Peyer's patch (tissue), 4 donors: ENCODE measurements at regions not wholly inside any gene's neighbourhood (a gene's known extent, or its start where the extent isn't known, plus 50 kb on each side); places are given as distances from the start of the nearest gene placed in this dataset.
"Not testable (repeated sequence)": the region's sequence is repeated elsewhere in the genome, so short reads cannot be mapped to it uniquely, and the experiment has no call there.

Source experiments
- DNase-seq, 3 donors: peaks; one replicate each; pipeline ENCODE4 v3.0.0-alpha.2; 2017 to 2019
- H3K27ac ChIP-seq, 4 donors: fragments of 200-600 bp; sonication (generic); one replicate each; pipeline ENCODE4 v1.5.1; 2016 to 2019
- H3K27me3 ChIP-seq, 2 donors: fragments of 200-600 bp; sonication (generic); one replicate each; pipeline ENCODE4 v1.5.1; 2019
- H3K36me3 ChIP-seq, 3 donors: fragments of 200-600 bp; sonication (generic); one replicate each; pipeline ENCODE4 v1.5.1; 2016 to 2019
- H3K4me1 ChIP-seq, 4 donors: fragments of 200-600 bp; sonication (generic); one replicate each; pipeline ENCODE4 v1.5.1; 2016 to 2019
- H3K4me3 ChIP-seq, 4 donors: fragments of 200-600 bp; sonication (generic); 1 replicate in 3 of 4; 2 replicates in 1 of 4; pipeline ENCODE4 v1.5.1; 2016 to 2019; ENCODE audit warnings: mild to moderate bottlenecking in 1 of 4
- H3K9me3 ChIP-seq, 4 donors: fragments of 200-600 bp; sonication (generic); one replicate each; pipeline ENCODE4 v1.5.1; 2016 to 2019; ENCODE audit warnings: mild to moderate bottlenecking in 1 of 4
- CTCF ChIP-seq, 6 experiments: fragments of 450-650 bp in 4 of 6; fragments of 200-600 bp in 2 of 6; sonication (generic) in 1 of 6; IDR thresholded peaks; one replicate each; pipeline ENCODE4 v1.5.1; 2017 to 2019; ENCODE audit warnings: antibody characterized with exemption in 6 of 6, mild to moderate bottlenecking in 3 of 6, moderate library complexity in 1 of 6
- POLR2A ChIP-seq, 2 donors: fragments of 450-650 bp; IDR thresholded peaks; one replicate each; pipeline ENCODE4 v1.5.1; 2017; ENCODE audit warnings: antibody characterized with exemption in 2 of 2, mild to moderate bottlenecking in 2 of 2, moderate library complexity in 2 of 2

- Histone ChIP-seq H3K27ac (no peak overlapping the region), H3K9me3 (no peaks in the 10 kb centered on the region), H3K36me3 (no peaks in the 10 kb centered on the region), H3K4me3 (no peak overlapping the region), H3K27me3 (no peaks in the 10 kb centered on the region), H3K4me1 (no peaks in the 10 kb centered on the region)
- no peak for DNase-seq
- TF ChIP-seq CTCF (IDR thresholded peaks at IDR 0.05) (no peak), POLR2A (IDR thresholded peaks at IDR 0.05) (no peak)
These were observed 69.7 kb upstream of the ADTRP start for GRCh38 chr6:11848346-11848651.

- no peak for TF ChIP-seq POLR2A (IDR thresholded peaks at IDR 0.05)
- Histone ChIP-seq H3K27me3 (no peaks in the 10 kb centered on the region), H3K4me3 (no peak overlapping the region), H3K9me3 (no peaks in the 10 kb centered on the region), H3K4me1 (no peaks in the 10 kb centered on the region), H3K36me3 (no peaks in the 10 kb centered on the region), H3K27ac (no peak overlapping the region)
- no peak for DNase-seq
These were observed 69.1 kb upstream of the ADTRP start for GRCh38 chr6:11847515-11848345.

GRCh38 chr6:11847068-11847467 is 68.5 kb upstream of the ADTRP start:
- H3K36me3 ChIP-seq, H3K27me3 ChIP-seq, H3K9me3 ChIP-seq, DNase-seq, H3K27ac ChIP-seq, H3K4me3 ChIP-seq, H3K4me1 ChIP-seq: not testable (repeated sequence)

GRCh38 chr6:11845664-11846577 is 67.3 kb upstream of the ADTRP start:
- no peak for DNase-seq
- H3K36me3 ChIP-seq, result no peaks in the 10 kb centered on the region
- H3K4me3 ChIP-seq, result no peak overlapping the region
- no peak overlapping the region for H3K27ac ChIP-seq
- no peak for TF ChIP-seq POLR2A (IDR thresholded peaks at IDR 0.05)
- no peak for TF ChIP-seq CTCF (IDR thresholded peaks at IDR 0.05)
- no peaks in the 10 kb centered on the region for H3K27me3 ChIP-seq
- no peaks in the 10 kb centered on the region for H3K4me1 ChIP-seq
- no peaks in the 10 kb centered on the region for H3K9me3 ChIP-seq

- H3K4me3 ChIP-seq, H3K27ac ChIP-seq, H3K27me3 ChIP-seq, H3K9me3 ChIP-seq, H3K4me1 ChIP-seq, DNase-seq, H3K36me3 ChIP-seq: not testable (repeated sequence)
These were observed 64.2 kb upstream of the ADTRP start for GRCh38 chr6:11842795-11843194.

- DNase-seq, result no peak
- no peak overlapping the region for H3K4me3 ChIP-seq
- H3K27ac ChIP-seq, result no peak overlapping the region
- peaks cover 0 to 4% (median 0%) of the 10 kb centered on the region in 4 donors for H3K9me3 ChIP-seq
- H3K36me3 ChIP-seq, result no peaks in the 10 kb centered on the region
- TF ChIP-seq CTCF (IDR thresholded peaks at IDR 0.05) (no peak), POLR2A (IDR thresholded peaks at IDR 0.05) (no peak)
- no peaks in the 10 kb centered on the region for H3K4me1 ChIP-seq
- no peaks in the 10 kb centered on the region for H3K27me3 ChIP-seq
These were observed 56.5 kb upstream of the ADTRP start for GRCh38 chr6:11835065-11835464.
